ENCODE measurements at regions not wholly inside any gene's neighbourhood (a gene's known extent, or its start where the extent isn't known, plus 50 kb on each side); places are given as distances from the start of the nearest gene placed in this dataset.

DNA sequence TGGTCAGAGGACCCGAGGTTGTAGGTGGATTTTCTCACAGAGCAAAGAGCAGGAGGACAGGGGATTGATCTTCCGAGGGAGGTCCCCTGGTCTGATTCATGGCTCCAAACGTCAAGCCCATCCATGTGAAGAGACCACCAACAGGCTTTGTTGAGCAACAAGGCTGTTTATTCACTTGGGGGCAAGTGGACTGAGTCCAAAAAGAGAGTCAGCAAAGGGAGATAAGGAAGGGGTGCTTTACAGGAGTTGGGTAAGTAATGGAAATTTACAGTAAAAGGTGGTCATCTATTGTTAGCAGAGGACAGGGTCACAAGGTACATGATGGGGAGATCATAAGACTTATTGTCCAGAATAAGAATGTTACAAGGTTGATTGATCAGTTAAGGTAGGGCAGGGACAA, 2285.8 kb downstream of the TP53TG3F start:
- DNase-seq (ENCODE audit: low read depth in 4 of 4, low spot score in 2 of 4), result no peak

DNA sequence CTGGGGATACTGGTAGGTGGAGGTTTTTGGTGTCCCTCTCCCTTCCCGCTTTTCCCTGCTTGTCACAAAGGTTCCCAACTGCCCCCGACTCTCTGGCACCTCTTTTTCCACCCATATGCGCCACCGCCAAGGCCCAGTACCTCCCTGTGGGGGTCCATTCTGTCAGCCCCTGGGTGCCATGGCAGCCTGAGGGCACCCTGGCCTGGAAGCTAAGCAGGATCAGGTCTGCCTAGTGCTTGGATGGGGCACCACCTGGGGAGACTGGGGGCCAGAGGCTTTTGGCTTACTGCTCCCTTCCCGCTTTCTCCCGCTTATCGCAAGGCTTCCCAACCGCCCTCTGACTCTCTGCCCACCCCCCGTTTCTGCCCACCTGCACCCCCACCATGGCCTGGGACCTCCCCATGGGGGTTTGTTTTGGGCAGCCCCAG, 2286.4 kb downstream of the TP53TG3F start:
- no peak for DNase-seq (ENCODE audit: low read depth in 4 of 4, low spot score in 2 of 4)

DNA sequence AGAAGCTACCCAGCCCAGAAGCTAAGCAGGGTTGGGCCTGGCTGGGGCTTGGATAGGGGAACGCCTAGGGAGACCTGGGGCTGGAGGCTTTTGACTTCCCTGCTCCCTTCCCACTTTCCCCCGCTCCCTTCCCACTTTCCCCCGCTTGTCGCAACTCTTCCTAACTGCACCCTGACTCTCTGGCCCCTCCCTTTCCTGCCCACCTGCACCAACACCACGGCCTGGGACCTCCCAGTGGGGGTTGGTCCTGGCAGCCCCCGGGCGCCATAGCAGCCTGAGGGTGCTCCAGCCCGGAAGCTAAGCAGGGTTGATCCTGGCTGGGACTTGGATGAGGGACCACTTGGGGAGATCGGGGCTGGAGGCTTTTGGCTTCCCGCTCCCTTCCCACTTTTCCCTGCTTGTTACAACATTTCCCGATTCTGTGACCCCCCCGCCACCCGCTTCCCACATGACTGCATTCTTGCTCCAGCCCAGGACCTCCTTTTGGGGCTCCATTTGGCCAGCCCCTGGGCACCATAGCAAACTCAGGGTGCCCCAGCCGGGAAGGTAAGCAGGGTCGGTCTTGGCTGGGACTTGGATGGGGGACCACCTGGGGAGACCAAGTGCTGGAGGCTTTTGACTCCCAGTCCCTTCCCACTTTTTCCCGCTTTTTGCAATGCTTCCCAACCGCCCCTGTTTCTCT, 2287.0 kb downstream of the TP53TG3F start:
- DNase-seq (ENCODE audit: low read depth in 4 of 4, low spot score in 2 of 4), result no peak

DNA sequence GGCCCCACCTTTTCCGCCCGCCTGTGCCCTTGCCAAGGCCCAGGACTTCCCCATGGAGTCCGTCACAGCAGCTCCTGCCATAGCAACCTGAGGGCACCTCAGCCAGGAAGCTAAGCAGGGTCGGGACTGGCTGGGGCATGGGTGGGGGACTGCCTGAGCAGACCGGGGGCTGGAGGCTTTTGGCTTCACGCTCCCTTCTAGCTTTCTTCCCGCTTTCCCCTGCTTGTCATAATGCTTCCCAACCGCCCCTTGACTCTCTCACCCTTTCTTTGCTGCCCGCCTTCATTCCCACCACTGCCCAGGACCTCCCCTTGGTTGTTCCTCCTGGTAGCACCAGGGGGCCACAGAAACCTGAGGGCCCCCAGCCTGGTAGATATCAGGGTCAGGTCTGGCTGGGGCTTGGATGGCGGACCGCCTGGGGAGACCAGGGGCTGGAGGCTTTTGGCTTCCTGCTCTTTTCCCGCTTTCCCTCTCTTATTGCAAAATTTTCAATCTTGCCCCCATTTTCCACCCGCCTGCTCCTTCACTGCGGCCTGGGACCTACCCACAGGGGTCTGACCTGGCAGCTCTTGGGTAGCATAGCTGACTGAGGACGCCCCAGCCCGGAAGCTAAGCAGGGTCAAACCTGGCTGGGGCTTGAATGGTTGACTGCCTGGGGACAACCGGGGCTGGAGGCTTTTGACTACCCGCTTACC, 2287.7 kb downstream of the TP53TG3F start:
- DNase-seq (ENCODE audit: low read depth in 4 of 4, low spot score in 2 of 4), result no peak

DNA sequence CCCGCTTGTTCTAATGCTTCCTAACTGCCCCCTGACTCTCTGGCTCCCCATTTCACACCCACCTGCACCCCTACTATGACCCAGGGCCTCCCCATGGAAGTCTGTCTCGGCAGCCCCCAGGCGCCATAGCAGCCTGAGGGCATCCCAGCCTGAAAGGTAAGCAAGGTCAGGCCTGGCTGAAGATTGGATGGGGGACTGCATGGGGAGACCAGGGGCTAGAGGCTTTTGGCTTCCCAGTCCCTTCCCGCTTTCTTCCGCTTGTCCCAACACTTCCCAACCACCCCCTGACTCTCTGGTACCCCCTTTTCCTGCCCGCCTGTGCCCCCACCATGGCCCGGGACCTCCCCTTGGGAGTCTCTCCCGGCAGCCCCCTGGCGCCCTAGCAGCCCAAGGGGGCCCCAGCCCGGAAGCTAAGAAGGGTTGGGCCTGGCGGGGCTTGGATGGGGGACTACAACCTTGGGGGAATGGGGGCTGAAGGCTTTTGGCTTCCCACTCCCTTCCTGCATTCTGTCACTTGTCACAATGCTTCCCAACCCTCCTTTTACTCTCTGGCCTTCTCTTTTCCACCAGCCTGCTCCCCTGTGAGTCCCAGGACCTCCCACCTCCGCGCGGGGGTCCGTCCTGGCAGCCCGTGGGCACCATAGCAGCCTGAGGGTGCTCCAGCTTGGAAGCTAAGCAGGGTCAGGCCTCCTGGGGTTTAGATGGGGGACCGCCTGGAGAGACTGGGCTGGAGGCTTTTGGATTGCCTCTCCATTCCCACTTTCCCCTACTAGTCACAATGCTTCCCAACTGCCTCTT, 2288.4 kb downstream of the TP53TG3F start:
- no peak for DNase-seq (ENCODE audit: low read depth in 4 of 4, low spot score in 2 of 4)

DNA sequence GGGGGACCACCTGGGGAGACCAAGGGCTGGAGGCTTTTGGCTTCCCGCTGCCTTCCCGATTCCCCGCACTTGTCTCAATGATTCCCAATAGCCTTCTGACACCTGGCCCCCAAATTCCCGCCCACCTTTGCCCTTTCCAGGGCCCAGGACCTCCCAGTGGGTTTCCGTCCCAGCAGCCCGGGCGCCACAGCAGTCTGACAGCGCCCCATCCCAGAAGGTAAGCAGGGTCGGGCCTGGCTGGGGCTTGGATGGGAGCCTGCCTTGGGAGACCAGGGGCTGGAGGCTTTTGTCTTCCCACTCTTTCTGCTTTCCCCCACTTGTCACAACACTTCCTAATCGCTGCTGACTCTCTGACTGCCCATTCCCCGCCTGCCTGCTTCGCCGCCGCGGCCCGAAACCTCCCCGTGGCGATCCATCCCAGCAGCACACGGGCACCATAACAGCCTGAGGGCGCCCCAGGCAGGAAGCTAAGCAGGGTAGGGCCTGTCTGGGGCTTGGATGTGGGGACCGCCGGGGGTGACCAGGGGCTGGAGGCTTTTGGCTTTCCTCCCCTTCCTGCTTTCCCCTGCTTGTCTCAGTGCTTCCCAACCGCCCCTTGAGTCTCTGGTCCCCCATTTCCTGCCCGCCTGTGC, 2289.3 kb downstream of the TP53TG3F start:
- DNase-seq (ENCODE audit: low read depth in 4 of 4, low spot score in 2 of 4), result no peak

DNA sequence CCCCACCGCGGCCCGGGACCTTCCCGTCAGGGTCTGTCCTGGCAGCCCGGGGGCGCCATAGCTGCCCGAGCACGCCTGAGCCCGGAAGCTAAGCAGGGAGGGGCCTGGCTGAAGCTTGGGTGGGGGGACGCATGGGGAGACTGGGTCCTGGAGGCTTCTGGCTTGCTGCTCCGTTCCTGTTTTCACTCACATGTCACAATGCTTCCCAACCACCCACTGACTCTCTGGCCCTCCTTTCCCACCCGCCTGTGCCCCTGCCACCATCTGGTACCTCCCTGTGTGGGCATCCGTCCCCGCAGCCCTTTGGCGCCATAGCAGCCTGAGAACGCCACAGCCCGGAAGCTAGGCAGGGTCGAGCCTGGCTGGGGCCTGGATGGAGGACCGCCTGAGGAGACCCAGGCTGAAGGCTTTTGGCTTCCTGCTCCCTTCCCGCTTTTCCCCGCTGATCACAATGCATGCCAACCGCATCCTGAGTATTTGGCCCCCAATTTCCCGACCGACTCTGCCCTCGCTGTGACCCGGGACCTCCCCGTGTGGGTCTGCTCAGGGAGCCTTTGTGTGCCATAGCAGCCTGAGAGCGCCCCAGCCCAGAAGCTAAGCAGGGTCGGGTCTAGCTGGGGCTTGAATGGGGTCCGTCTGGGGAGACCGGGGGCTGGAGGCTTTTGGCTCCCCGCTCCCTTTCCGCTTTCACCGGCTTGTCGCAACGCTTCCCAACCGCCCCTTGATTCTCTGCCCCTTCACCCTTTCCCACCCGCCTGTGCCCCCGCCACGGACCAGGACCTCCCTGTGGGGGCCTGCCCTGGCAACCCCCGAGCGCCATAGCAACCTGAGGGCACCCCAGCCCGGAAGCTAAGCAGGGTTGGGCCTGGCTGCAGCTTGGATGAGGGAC, 2290.1 kb downstream of the TP53TG3F start:
- DNase-seq (ENCODE audit: low read depth in 4 of 4, low spot score in 2 of 4), result no peak

DNA sequence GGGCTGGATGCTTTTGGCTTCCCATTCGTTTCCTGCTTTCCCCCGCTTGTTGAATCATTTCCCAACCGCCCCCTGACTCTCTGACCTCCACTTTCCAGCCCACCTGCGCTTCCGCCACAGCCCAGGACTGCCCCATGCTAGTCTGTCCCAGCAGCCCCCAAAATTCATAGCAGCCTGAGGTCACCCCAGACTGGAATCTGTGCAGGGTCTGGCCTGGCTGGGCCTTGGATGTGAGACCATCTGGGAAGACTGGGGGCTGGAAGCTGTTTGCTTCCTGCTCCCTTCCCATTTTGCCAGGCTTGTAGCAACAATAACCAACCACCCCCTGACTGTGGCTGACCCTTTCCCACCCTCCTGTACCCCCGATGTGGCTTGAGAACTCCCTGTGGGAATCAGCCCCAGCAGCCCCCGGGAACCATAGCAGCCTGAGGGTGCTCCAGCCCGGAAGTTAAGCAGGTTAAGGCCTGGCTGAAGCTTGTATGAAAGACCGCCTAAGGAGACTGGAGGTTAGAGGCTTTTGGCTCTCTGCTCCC, 2290.8 kb downstream of the TP53TG3F start:
- no peak for DNase-seq (ENCODE audit: low read depth in 4 of 4, low spot score in 2 of 4)

DNA sequence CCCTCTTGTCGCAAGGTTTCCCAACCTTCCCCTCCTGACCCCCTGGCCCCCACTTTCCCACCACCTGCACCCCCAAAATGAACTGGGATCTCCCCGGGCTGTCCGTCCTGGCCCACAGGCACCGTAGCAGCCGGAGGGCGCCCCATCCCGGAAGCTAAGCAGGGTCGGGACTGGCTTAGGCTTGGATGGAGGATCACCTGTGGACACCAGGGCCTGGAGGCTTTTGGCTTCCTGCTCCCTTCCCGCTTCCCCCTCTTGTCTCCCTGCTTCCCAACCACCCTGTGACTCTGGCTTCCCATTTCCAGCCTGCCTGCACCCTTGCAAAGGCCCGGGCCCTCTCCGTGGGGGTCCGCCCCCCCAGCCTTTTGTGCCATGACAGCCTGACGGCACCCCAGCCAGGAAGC, 2291.3 kb downstream of the TP53TG3F start:
- DNase-seq (ENCODE audit: low read depth in 4 of 4, low spot score in 2 of 4), result no peak

DNA sequence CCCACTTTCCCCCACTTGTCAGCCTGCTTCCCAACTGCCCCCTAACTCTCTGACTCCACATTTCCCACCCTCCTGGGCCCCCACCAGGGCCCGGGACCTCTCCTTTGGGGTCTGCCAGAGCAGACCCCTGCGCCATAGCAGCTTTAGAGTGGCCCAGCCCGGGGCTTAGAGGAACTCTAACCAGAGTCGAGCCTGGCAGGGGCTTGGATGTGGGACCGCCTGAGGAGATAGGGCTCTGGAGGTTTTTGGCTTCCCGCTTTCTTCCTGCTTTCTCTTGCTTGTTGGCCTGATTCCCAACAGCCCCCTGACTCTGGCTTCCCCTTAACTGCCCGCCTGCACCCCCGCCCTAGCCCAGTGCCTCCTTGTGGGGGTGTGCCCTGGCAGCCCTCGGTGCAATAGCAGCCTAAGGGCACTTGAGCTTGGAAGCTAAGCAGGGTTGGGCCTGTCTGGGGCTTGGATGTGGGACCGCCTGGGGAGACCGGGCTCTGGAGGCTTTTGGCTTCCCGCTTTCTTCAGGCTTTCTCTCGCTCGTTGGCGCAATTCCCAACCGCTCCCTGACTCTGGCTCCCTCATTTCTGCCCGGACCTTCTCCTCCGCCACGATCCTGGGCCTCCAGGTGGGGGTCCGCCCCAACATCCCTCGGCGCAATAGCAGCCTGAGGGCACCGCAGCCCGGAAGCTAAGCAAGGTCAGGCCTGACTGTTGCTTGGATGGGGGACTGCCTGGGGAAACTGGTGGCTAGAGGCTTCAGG, 2292.0 kb downstream of the TP53TG3F start:
- DNase-seq (ENCODE audit: low read depth in 4 of 4, low spot score in 2 of 4), result no peak

DNA sequence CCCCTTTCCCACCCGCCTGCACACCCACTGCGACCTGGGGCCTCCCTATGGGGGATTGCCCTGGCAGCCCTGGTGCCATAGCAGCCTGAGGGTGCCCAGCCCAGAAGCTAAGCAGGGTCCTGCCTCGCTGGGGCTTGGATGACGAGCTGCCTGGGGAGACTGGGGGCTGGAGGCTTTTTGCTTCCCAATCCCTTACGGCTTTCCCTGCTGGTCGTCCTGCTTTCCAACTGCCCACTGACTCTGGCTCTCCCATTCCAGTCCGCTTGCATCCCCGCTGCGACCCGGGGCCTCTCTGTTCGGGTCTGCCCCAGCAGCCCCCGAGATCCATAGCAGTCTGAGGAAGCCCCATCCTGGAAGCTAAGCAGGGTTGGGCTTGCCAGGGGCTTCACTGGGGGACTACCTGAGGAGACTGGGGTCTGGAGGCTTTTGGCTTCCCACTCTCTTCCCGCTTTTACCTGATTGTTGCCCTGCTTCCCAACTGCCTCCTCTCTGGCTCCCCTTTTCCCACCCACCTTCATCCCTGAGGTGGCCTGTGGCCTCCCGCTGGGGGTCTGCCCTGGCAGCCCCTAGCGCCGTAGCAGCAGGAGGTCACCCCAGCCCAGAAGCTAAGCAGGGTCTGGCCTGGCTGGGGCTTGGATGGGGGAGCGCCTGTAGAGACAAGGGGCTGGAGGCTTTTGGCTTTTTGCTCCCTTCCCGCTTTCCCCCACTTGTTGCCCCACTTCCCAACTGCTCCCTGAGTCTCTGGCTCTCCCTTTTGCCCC, 2292.8 kb downstream of the TP53TG3F start:
- DNase-seq (ENCODE audit: low read depth in 4 of 4, low spot score in 2 of 4), result no peak

DNA sequence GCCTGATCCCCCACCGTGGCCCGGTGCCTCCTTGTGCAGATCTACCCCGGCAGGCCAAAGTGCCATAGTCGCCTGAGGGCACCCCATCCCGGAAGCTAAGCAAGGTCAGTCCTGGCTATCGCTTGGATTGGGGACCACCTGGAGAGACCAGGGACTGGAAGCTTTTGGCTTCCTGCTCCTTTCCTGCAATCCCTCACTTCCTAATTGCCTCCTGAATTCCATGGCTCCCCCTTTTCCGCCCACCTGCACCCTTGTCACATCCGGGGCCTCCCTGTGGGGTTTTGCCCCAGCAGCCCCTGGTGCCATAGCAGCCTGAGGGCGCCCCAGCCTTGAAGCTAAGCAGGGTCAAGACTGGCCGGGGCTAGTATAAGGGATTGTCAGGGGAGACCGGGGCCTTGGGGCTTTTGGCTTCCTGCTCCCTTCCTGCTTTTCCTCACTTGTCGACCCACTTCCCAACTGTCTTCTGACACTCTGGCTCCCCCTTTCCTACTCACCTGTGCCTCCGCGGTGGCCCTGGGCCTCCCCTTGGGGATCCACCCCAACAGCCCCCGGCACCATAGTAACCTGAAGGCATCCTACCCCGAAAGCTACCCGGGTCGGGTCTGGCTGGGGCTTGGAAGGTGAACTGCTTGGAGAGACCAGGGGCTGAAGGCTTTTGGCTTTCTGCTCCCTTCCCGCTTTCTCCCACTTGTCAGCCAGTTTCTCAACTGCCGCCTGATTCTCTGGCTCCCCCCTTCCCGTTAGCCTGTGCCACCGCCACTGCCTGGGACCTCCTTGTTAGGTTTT, 2293.6 kb downstream of the TP53TG3F start:
- no peak for DNase-seq (ENCODE audit: low read depth in 4 of 4, low spot score in 2 of 4)

DNA sequence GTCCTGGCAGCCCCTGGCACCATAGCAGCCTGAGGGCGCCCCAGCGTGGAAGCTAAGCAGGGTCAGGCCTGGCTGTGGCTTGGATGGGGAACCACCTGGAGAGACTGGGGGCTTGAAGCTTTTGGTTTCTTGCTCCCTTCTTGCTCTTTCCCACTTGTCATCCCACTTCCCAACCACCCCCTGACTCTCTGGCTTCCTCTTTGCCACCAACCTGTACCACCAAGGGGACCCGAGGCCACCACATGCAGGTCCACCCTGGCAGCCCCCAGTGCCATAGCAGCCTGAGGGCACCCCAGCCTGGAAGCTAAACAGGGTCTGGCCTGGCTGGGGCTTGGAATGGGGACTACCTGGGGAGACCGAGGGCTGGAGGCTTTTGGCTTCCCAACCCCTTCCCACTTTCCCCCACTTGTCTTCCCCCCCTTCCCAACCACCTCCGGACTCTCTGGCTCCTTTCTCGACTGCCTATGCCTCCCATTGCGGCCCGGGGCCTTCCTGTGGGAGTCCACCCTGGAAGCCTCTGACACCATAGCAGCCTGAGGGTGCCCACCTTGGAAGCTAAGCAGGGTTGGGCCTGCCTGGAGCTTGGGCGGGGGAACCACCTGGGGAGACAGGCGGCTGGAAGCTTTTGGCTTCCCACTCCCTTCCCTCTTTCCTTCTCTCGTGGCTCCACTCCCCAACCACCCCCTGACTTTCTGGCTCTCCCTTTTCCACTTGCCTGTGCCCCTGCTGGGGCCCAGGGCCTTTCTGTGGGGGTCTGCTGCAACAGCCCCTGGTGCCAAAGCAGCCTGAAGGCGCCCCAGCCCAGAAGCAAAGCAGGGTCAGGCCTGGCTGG, 2294.4 kb downstream of the TP53TG3F start:
- DNase-seq (ENCODE audit: low read depth in 4 of 4, low spot score in 2 of 4), result no peak

DNA sequence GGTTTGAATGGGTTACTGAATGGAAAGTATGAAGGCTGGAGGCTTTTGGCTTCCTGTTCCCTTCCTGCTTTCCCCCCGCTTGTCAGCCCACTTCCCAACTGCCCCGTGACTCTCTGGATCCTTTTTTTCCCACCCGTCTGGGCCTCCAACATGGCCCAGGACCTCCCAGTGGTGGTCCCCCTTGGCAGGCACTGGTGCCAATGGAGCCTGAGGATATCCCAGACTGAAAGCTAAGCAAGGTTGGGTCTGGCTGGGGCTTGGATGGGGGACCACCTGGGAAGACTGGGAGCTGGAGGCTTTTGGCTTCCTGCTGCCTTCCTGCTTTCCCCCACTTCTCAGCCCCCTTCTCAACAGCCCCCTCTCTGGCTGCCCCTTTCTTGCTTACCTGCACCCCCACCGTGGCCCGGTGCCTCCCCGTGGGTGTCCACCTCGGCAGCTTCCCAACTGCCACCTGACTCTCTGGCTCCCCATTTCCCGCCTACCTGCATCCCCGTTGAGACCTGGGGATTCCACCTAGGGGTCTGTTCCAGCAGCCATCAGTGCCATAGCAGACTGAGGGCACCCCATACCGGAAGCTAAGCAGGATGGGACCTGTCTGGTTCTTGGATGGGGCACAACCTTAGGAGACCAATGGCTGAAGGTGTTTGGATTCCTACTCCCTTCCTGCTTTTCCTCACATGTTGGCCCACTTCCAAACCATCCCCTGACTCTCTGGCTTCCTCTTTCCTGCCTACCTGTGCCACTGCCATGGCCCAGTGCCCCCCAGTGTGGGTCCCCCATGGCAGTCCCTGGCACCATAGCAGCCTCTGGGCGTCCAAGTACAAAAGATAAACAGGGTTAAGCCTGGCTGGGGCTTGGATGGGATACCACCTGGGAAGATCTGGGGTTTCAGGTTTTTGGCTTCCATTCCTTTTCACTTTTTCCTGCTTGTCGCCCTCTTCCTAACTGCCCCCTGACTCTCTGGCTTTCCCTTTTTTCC, 2295.3 kb downstream of the TP53TG3F start:
- no peak for DNase-seq (ENCODE audit: low read depth in 4 of 4, low spot score in 2 of 4)

DNA sequence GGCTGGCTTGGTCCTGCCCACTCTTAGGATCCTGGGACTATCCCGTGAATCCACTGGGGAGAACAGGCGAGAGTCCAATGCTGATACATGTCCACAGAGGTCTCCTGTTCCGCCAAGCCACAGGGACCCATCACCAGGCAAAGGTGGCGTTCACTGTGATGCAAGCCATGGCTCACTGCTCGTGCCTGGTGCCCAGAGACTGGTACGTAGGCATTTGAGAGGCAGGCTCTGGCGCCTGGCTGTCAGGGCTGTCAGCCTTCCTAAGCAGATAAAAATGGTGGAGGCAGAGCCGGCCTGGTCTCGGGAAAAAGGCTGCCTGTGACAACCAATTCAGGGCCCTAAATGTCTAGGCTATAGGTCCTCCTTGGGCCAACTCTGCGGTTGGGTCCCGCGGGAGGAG, 2329.0 kb downstream of the TP53TG3F start:
- DNase-seq (ENCODE audit: low read depth in 4 of 4, low spot score in 2 of 4), result no peak

Data from left renal cortex interstitium (tissue), 4 donors.